GM15510 (cell line): ENCODE measurements at regions not wholly inside any gene's neighbourhood (a gene's known extent, or its start where the extent isn't known, plus 50 kb on each side); places are given as distances from the start of the nearest gene placed in this dataset.

ENCODE experiments used
- POLR2A ChIP-seq: IDR thresholded peaks from 3 replicates; pipeline ENCODE4 v1.6.1; 2011; ENCODE audit warnings: borderline replicate concordance; ENCODE audit not compliant: insufficient read length; ENCODE audit errors: extremely low read depth

DNA sequence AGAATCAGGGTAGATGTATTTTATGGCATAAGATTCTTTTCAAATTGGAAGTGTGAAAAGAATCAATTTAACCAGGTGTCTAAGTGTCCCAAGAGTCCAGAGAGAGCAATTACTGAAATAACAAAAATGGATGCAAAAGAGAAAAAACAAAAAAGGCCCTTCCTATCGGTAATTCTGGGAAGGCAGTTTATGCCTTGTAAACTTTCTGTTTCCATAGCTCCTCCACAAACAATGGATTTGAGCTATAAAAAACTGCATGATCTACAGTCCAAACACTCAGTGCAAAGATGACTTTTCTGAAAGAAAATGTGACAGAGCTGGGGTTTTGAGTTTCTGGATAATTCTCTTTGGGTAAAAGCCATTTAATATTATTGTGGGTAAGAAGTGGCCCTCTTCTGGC is 366.1 kb downstream of the EN1 start:
- no peak for TF ChIP-seq POLR2A

DNA sequence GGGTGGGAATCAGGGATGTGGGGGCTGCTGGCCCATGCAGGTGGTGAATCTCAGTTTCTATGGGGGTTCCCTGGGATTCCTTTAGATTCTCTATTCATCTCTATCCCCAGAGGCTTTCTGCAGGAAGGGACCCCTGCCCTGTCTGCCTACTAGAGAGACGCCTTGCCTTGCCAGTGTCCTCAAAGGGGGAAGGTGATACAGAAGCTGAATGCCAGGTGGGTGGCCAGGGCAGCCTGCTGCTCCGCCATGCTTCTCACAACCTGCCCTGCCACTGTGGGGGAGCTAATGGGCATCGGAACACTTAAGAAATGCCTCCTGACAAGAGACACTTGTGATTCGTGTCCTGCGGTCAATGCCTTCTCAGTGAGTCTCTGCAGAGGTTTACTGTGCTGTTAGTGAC is 368.4 kb downstream of the EN1 start:
- TF ChIP-seq POLR2A = no peak

DNA sequence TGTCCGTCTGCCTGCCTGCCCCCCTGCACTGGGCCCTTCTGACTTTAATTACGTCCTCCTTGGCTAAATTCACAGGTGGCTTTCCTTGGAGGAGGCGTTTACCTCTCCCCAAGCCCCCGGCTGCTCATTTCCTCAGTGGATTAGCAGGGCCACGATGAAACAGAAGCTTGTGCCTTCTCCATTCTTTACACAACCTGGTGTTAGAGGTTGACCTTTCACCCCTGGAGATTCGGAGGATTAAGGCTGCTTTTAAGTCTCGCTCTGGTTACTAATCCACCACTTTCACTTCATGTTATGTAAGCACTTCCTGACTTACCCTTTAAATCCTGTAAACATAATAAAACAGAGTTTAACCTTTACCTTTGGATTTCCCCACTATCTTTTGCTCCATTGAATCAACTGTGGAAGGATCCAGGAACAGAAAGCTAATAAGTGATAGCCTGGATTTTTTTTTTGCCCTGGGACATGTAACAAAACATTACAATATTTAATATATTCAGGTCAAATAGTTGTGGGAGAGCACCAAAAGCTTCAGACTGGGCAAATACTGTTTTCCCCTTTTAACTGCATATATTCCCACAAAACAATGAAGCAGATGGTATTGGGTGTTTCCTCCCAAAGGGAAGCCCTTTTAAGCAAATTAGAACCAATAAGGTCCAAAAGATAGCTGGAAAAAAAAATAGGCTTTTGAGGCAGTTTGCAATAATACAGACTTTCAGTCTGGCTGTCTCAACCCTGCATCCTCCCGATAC is 370.2 kb downstream of the EN1 start:
- no peak for TF ChIP-seq POLR2A

GRCh38 chr2:118475622-118476205 is 371.7 kb downstream of the EN1 start:
- TF ChIP-seq POLR2A = no peak

GRCh38 chr2:118474541-118474920 is 372.9 kb downstream of the EN1 start:
- no peak for TF ChIP-seq POLR2A

DNA sequence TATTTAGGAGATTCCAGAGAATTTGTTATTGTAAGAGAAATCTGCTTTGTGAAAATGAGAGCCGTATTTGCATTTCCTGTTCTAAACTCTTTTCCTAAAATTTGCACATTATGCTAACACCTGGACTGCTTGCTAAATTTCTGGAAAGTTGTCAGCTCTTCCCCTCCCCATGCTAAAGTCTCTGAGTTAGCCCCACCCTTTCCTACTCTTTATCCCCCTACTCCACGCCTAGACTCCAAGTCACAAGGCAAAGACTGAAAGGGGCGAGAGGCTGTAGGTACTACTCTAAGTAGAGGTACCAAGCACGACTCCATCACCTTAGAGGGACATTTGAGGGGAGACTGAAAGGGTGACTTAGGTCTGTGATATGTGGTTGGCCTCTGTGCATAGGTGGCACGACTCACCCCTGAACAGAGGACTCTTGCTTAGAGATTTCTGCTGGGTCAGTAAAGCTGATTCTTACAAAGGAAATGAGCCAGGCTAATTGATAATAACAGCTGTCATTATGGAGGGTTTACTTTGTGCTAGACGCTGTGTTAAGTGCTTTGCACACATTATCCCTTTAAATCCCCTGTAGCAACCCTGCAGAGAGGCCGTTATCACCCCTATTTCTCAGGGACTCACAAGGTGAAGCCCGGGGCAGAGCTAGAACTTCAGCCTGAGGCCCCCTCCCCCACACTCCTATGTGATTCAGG is 373.5 kb downstream of the EN1 start:
- no peak for TF ChIP-seq POLR2A

GRCh38 chr2:118473241-118473640 is 374.2 kb downstream of the EN1 start:
- no peak for TF ChIP-seq POLR2A

GRCh38 chr2:118470297-118470696 is 377.2 kb downstream of the EN1 start:
- no peak for TF ChIP-seq POLR2A

DNA sequence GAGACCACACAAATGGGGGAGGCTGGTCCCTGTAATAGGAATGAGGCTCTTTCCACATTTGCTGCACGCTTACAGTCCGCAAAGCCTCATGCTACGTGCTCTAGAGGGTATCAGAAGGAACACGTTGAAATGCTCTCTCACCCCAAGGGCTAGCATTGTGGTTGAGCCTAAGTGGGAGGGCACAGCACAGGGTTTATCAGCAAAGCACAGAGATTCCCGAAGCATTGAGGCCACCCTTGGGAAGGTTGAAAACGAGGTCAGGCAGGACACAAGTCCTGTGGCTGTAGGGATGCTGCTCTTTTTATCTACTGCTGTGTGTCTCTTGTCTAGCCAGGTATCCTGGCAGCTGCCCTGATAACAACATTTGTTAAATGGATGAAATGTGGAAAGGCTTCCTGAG is 378.3 kb downstream of the EN1 start:
- TF ChIP-seq POLR2A = no peak

- no peak for TF ChIP-seq POLR2A
Measured at GRCh38 chr2:118464546-118465265, 376.4 kb downstream of the INSIG2 start.

DNA sequence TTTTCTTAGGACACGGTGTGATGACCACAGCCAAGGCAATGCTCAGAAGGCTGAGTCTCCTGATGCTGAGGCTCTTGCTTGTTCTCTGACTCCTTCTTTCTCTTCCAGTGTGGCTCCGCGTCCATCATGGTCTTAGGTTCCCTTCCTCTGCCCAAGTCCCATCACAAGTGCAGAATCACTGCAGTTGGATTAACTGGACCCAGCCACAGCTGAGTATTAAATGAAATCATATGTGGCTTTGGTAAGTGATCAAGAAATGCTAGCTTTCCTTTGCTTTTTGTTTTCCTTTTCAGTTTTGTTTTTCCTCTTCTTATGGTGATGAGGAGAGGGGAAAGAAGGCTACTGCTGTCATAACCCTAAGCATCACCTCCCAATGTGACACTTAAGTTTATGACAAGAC is 375.8 kb downstream of the INSIG2 start:
- no peak for TF ChIP-seq POLR2A

DNA sequence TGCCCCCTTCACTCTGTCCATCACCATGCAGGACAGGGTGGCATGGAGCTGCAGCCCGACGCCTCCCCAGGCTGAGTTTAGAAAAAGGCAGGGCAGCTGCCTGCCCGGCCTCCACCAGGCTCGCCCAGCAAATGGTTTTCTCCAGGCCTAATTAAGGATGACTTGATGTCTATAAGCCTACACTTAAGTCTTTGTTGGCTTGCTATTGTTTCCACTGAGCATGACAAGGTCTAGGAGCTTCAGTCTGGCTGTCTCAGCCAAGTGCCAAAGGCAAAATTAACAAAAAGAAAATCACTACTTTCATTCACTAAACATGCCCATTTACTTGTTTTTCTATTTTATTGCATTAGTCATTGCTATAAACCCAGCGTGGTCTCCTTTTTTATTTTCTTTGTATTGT is 372.2 kb downstream of the INSIG2 start:
- no peak for TF ChIP-seq POLR2A

- no peak for TF ChIP-seq POLR2A
Measured at GRCh38 chr2:118459426-118459825, 371.2 kb downstream of the INSIG2 start.

GRCh38 chr2:118457951-118458350 is 369.7 kb downstream of the INSIG2 start:
- no peak for TF ChIP-seq POLR2A

DNA sequence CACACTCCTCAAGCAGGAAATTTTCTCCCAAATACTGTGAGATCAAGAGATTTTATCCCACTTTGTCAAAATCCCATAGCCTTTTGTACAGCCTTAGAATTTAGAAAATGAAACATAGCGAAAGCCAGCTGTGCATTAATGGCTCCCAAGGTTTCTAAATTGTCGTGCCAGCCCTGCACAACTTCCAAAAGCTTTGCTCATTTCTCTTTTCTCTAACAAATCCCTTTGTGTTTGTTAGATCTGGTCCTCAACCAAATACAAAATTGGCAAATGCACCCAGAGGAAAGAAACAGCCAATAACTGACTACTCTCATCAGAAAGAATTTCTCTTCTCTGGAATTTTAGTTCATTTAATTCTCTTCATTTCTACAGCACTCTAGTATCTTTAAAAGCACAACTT is 361.1 kb downstream of the INSIG2 start:
- TF ChIP-seq POLR2A = no peak
